B cell (primary cell): ENCODE measurements at regions not wholly inside any gene's neighbourhood (a gene's known extent, or its start where the extent isn't known, plus 50 kb on each side); places are given as distances from the start of the nearest gene placed in this dataset.

Source experiments
- ATAC-seq: fragments of 200-7000 bp; cut with Tn5 transposase; one replicate; pipeline ENCODE4 v1.10.0; 2021; ENCODE audit warnings: low read depth, mild to moderate bottlenecking, moderate number of reproducible peaks, moderate library complexity
- CTCF ChIA-PET: fragments of 350-600 bp; sonication (Branson Sonifier 250); formaldehyde crosslinking; loops from one replicate; lab custom pipeline; 2021; ENCODE audit warnings: antibody characterized with exemption, inconsistent platforms; lab: Charles Lee
- POLR2A ChIA-PET: fragments of 350-600 bp; sonication (Branson Sonifier 250); formaldehyde crosslinking; loops from one replicate; lab custom pipeline; 2021; ENCODE audit warnings: antibody characterized with exemption; lab: Charles Lee
- DNase-seq: peaks from one replicate; pipeline ENCODE4 v3.0.0; 2013
- H2AFZ ChIP-seq: 2 replicates; pipeline ENCODE4 v1.6.1; 2012; ENCODE audit warnings: mild to moderate bottlenecking, low read depth, low read length; ENCODE audit not compliant: insufficient read depth, poor library complexity, severe bottlenecking
- H3K27ac ChIP-seq, 2 donors: 1 replicate in 1 of 2; 2 replicates in 1 of 2; pipeline ENCODE4 v1.5.1; 2012 to 2013; ENCODE audit warnings: low read length in 2 of 2, mild to moderate bottlenecking in 2 of 2, moderate library complexity in 1 of 2
- H3K27me3 ChIP-seq, 4 experiments: fragments of 200-600 bp in 1 of 4; sonication (generic) in 1 of 4; replicated peaks in 1 of 4; 1 replicate in 2 of 4; 2 replicates in 2 of 4; pipeline versions ENCODE4 v1.6.1 to v1.7.0; 2013 to 2016; ENCODE audit warnings: low read length in 3 of 4, mild to moderate bottlenecking in 2 of 4, mixed read lengths in 1 of 4, moderate library complexity in 1 of 4; ENCODE audit not compliant: insufficient read depth in 4 of 4, control insufficient read depth in 3 of 4; ENCODE audit errors: control extremely low read depth in 1 of 4
- H3K36me3 ChIP-seq, 2 experiments: replicated peaks in 1 of 2; 1 replicate in 1 of 2; 2 replicates in 1 of 2; pipeline versions ENCODE4 v1.6.1 to v1.7.1; 2013; ENCODE audit warnings: low read length in 1 of 2; ENCODE audit not compliant: insufficient read depth in 2 of 2, control insufficient read depth in 1 of 2; ENCODE audit errors: control extremely low read depth in 1 of 2, extremely low read depth in 1 of 2
- H3K4me1 ChIP-seq, 2 donors: fragments of 200-600 bp in 1 of 2; sonication (generic) in 1 of 2; 1 replicate in 1 of 2; 2 replicates in 1 of 2; pipeline versions ENCODE4 v1.5.1 to v1.6.1; 2013 to 2017; ENCODE audit warnings: low read length in 2 of 2; ENCODE audit not compliant: control insufficient read depth in 2 of 2, insufficient read depth in 2 of 2
- H3K4me2 ChIP-seq: replicated peaks from 2 replicates; pipeline ENCODE3; 2012; ENCODE audit warnings: mild to moderate bottlenecking, low read depth, low read length; ENCODE audit not compliant: poor library complexity, severe bottlenecking
- H3K4me3 ChIP-seq, 5 experiments: fragments of 200-600 bp in 1 of 5; sonication (generic) in 1 of 5; 1 replicate in 3 of 5; 2 replicates in 2 of 5; pipeline versions ENCODE4 v1.5.1 to v1.7.0; 2011 to 2016; ENCODE audit warnings: low read length in 4 of 5, mild to moderate bottlenecking in 4 of 5, low read depth in 2 of 5, control low read depth in 1 of 5, moderate library complexity in 1 of 5; ENCODE audit not compliant: insufficient read depth in 1 of 5; ENCODE audit errors: control extremely low read depth in 1 of 5, extremely low read depth in 1 of 5
- H3K79me2 ChIP-seq: fragments of 200-600 bp; sonication (generic); one replicate; pipeline ENCODE4 v1.6.0; 2016; ENCODE audit warnings: low read length; ENCODE audit not compliant: control insufficient read depth, insufficient read depth
- H3K9ac ChIP-seq: fragments of 200-600 bp; sonication (generic); 2 replicates; pipeline ENCODE4 v1.6.1; 2017; ENCODE audit warnings: mild to moderate bottlenecking, low read length, moderate library complexity
- H3K9me3 ChIP-seq, 3 donors: one replicate each; pipeline versions ENCODE4 v1.6.1 to v1.7.1; 2013; ENCODE audit warnings: low read length in 2 of 3; ENCODE audit not compliant: control insufficient read depth in 2 of 3, insufficient read depth in 1 of 3; ENCODE audit errors: control extremely low read depth in 1 of 3
- H4K20me1 ChIP-seq: 2 replicates; pipeline ENCODE4 v1.6.0; 2012; ENCODE audit warnings: mild to moderate bottlenecking, low read length; ENCODE audit not compliant: insufficient read depth, control insufficient read depth, poor library complexity, severe bottlenecking
- H3K27ac Mint-ChIP-seq: one replicate; pipeline ENCODE4 v1.8.0; 2021; ENCODE audit warnings: mixed read lengths
- H3K27me3 Mint-ChIP-seq: one replicate; pipeline ENCODE4 v1.8.0; 2021; ENCODE audit warnings: mixed read lengths
- H3K4me1 Mint-ChIP-seq: one replicate; pipeline ENCODE4 v1.8.0; 2021; ENCODE audit warnings: mixed read lengths
- H3K4me3 Mint-ChIP-seq: one replicate; pipeline ENCODE4 v1.8.0; 2021; ENCODE audit warnings: mixed read lengths
- H3K9me3 Mint-ChIP-seq: one replicate; pipeline ENCODE4 v1.8.0; 2022; ENCODE audit warnings: mixed read lengths; ENCODE audit not compliant: insufficient read depth
- CTCF ChIP-seq: fragments of 200-600 bp; IDR thresholded peaks from one replicate; pipeline ENCODE4 v1.8.0; 2022; ENCODE audit warnings: antibody characterized with exemption, mild to moderate bottlenecking
- EZH2 ChIP-seq: IDR thresholded peaks from 2 replicates; pipeline ENCODE4 v1.6.1; 2012; ENCODE audit warnings: borderline replicate concordance, low read depth, mild to moderate bottlenecking, moderate library complexity, low read length; ENCODE audit not compliant: insufficient read depth, poor library complexity, severe bottlenecking
- WGBS: methylation state at CpG from one replicate; pipeline ENCODE4 v1.1.5; 2013; ENCODE audit warnings: missing lambda C conversion rate; ENCODE audit not compliant: insufficient coverage; 5-methylcytosine and 5-hydroxymethylcytosine counted together
- intact Hi-C: fragments of 100-400 bp; cut with micrococcal nuclease; formaldehyde crosslinking; loops from one replicate; pipeline ENCODE4 v1.10.0; 2022

- no peak for ATAC-seq
- Mint-ChIP-seq H3K4me3 (no peak overlapping the region), H3K27me3 (no peaks in the 10 kb centered on the region), H3K9me3 (peaks cover 3% of the 10 kb centered on the region), H3K27ac (no peak overlapping the region), H3K4me1 (no peaks in the 10 kb centered on the region)
- POLR2A ChIA-PET, result no interaction called here
- TF ChIP-seq CTCF (no peak), EZH2 (no peak)
- CTCF ChIA-PET, result no interaction called here
- H3K9ac ChIP-seq, result no peak overlapping the region
- H3K4me1 ChIP-seq, result no peaks in the 10 kb centered on the region
- intact Hi-C loops, result no loop called here
- no peaks in the 10 kb centered on the region for H3K79me2 ChIP-seq
- H2AFZ ChIP-seq, result no peak overlapping the region
- DNase-seq, result no peak
- no peak overlapping the region for H3K4me3 ChIP-seq
- no peaks in the 10 kb centered on the region for H3K36me3 ChIP-seq
- no peak overlapping the region for H3K27ac ChIP-seq
- no peaks in the 10 kb centered on the region for H4K20me1 ChIP-seq
- 90% methylated on average over 10 of the region's 14 CpGs for WGBS
- H3K4me2 ChIP-seq, result no peak overlapping the region
- no peaks in the 10 kb centered on the region for H3K27me3 ChIP-seq
- peaks cover 0 to 31% (median 0%) of the 10 kb centered on the region in 3 donors for H3K9me3 ChIP-seq
Observed at GRCh38 chr12:130224613-130225012, 62.3 kb downstream of the FZD10 start.

- H3K9ac ChIP-seq, result no peak overlapping the region
- 32% methylated on average over 5 of the region's 6 CpGs for WGBS
- Mint-ChIP-seq H3K9me3 (peaks cover 3% of the 10 kb centered on the region), H3K27ac (no peak overlapping the region), H3K4me1 (no peaks in the 10 kb centered on the region), H3K4me3 (no peak overlapping the region), H3K27me3 (no peaks in the 10 kb centered on the region)
- no peak for TF ChIP-seq CTCF
- TF ChIP-seq EZH2, result no peak
- H3K4me2 ChIP-seq, result no peak overlapping the region
- DNase-seq (no peak), ATAC-seq (no peak)
- CTCF ChIA-PET, result no interaction called here
- no peaks in the 10 kb centered on the region for H3K4me1 ChIP-seq
- H3K36me3 ChIP-seq, result no peaks in the 10 kb centered on the region
- H4K20me1 ChIP-seq, result no peaks in the 10 kb centered on the region
- intact Hi-C loops, result no loop called here
- H3K4me3 ChIP-seq, result no peak overlapping the region
- peaks cover 0 to 28% (median 0%) of the 10 kb centered on the region in 3 donors for H3K9me3 ChIP-seq
- H2AFZ ChIP-seq, result no peak overlapping the region
- H3K27me3 ChIP-seq, result no peaks in the 10 kb centered on the region
- no peak overlapping the region for H3K27ac ChIP-seq
- no peaks in the 10 kb centered on the region for H3K79me2 ChIP-seq
- POLR2A ChIA-PET, result no interaction called here
Observed at GRCh38 chr12:130225347-130225746, 63.1 kb downstream of the FZD10 start.
